PC-3 (cell line): ENCODE measurements at regions not wholly inside any gene's neighbourhood (a gene's known extent, or its start where the extent isn't known, plus 50 kb on each side); places are given as distances from the start of the nearest gene placed in this dataset.

Experiments used
- ATAC-seq: fragments of 200-7000 bp; cut with Tn5 transposase; 2 replicates; pipeline ENCODE4 v1.9.1; 2020; ENCODE audit warnings: mild to moderate bottlenecking, moderate library complexity
- BruUV-seq: library from RNA; stranded (reverse); fragments of 400-500 nt; replicated peaks from 2 replicates; lab custom pipeline; 2021; lab: Mats Ljungman, UMichigan
- CTCF ChIA-PET: fragments of 300-600 bp; sonication (Branson Sonifier 250); formaldehyde crosslinking; loops from one replicate; lab custom pipeline; 2022; ENCODE audit warnings: antibody characterized with exemption; lab: Charles Lee
- POLR2A ChIA-PET: fragments of 300-600 bp; sonication (Branson Sonifier 250); formaldehyde crosslinking; loops from one replicate; lab custom pipeline; 2022; ENCODE audit warnings: antibody characterized with exemption; ENCODE audit not compliant: unreplicated experiment; lab: Charles Lee
- DNase-seq: peaks from one replicate; pipeline ENCODE4 v3.0.0-alpha.2; 2015
- H2AFZ ChIP-seq: fragments of 300-600 bp; sonication (generic); 2 replicates; pipeline ENCODE4 v1.6.0; 2016; ENCODE audit warnings: antibody characterized with exemption, low read length
- H3F3A ChIP-seq: fragments of 300-600 bp; sonication (generic); one replicate; pipeline ENCODE4 v1.6.0; 2017; ENCODE audit warnings: antibody characterized with exemption, low read length, control low read depth, mild to moderate bottlenecking; ENCODE audit not compliant: unreplicated experiment
- H3K27ac ChIP-seq: fragments of 300-600 bp; sonication (generic); 2 replicates; pipeline ENCODE4 v1.5.1; 2016; ENCODE audit warnings: mild to moderate bottlenecking, low read length
- H3K27me3 ChIP-seq: fragments of 300-600 bp; sonication (generic); 2 replicates; pipeline ENCODE4 v1.6.1; 2016; ENCODE audit warnings: low read length, mixed read lengths
- H3K36me3 ChIP-seq: fragments of 300-600 bp; sonication (generic); 2 replicates; pipeline ENCODE4 v1.6.1; 2016; ENCODE audit warnings: low read depth, mixed run types, low read length, mixed read lengths
- H3K4me1 ChIP-seq: fragments of 300-600 bp; sonication (generic); 2 replicates; pipeline ENCODE4 v1.5.1; 2016; ENCODE audit warnings: low read length; ENCODE audit not compliant: insufficient read depth
- H3K4me2 ChIP-seq: fragments of 300-600 bp; sonication (generic); 2 replicates; pipeline ENCODE4 v1.6.0; 2016; ENCODE audit warnings: low read length
- H3K4me3 ChIP-seq: fragments of 300-600 bp; sonication (generic); 2 replicates; pipeline ENCODE4 v1.5.1; 2016; ENCODE audit warnings: mild to moderate bottlenecking, low read length, mixed read lengths
- H3K79me2 ChIP-seq: fragments of 300-600 bp; sonication (generic); 2 replicates; pipeline ENCODE4 v1.6.1; 2017; ENCODE audit warnings: low read length, mixed read lengths
- H3K9ac ChIP-seq: fragments of 300-600 bp; sonication (generic); 2 replicates; pipeline ENCODE4 v1.6.0; 2016; ENCODE audit warnings: mild to moderate bottlenecking, low read length
- H3K9me2 ChIP-seq: fragments of 300-600 bp; sonication (generic); replicated peaks from 2 replicates; pipeline ENCODE4 v1.6.1; 2016; ENCODE audit warnings: mixed run types, low read length, mixed read lengths
- H3K9me3 ChIP-seq: fragments of 300-600 bp; sonication (generic); 2 replicates; pipeline ENCODE4 v1.6.1; 2016; ENCODE audit warnings: low read length, mixed read lengths
- H4K20me1 ChIP-seq: fragments of 300-600 bp; sonication (generic); 2 replicates; pipeline ENCODE4 v1.6.1; 2016; ENCODE audit warnings: low read length, mixed read lengths
- EZH2 ChIP-seq: fragments of 300-600 bp; sonication (generic); IDR thresholded peaks from one replicate; pipeline ENCODE4 v1.6.1; 2017; ENCODE audit warnings: antibody characterized with exemption, mild to moderate bottlenecking, low read length; ENCODE audit not compliant: unreplicated experiment
- EZH2phosphoT487 ChIP-seq: fragments of 300-600 bp; sonication (generic); IDR thresholded peaks from 2 replicates; pipeline ENCODE4 v1.6.1; 2018; ENCODE audit warnings: mild to moderate bottlenecking, antibody characterized with exemption, low read length, borderline replicate concordance
- intact Hi-C: fragments of 100-400 bp; cut with micrococcal nuclease; formaldehyde crosslinking; loops from 2 replicates; pipeline ENCODE4 v1.9.0; 2023
- TF ChIP-seq, protein P1 (sequence below): fragments of 300-600 bp; sonication (generic); conservative IDR thresholded peaks from 2 replicates; pipeline ENCODE4 v1.5.1; 2017; ENCODE audit warnings: antibody characterized with exemption, low read depth, mild to moderate bottlenecking, low read length

DNA sequence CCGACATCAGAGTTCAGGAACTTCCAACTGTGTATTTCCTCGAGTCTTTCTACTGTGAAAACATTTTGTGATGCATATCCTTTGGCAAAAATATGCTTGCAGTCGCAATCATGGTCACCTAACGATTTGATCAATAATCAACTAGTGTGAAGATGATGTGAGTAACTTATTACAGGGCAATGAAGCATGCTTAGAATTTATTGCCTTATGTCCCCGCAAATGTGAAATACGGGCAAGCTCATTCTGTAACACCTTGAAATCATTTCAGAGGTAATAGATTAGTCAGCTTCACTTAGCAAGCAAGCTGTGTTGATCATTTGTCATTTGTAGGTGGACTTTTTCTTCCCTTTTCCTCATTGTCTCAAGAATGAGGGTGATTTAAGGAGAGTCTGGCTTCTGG lies 67.9 kb upstream of the DOK5 start:
- H4K20me1 ChIP-seq = no peaks in the 10 kb centered on the region
- ATAC-seq (no peak), DNase-seq (no peak)
- intact Hi-C loops = no loop called here
- no peak overlapping the region for H3K4me2 ChIP-seq
- H3K4me1 ChIP-seq = no peaks in the 10 kb centered on the region
- H3K27me3 ChIP-seq = peaks cover 85% of the 10 kb centered on the region
- no peaks in the 10 kb centered on the region for H3K9me2 ChIP-seq
- no peak overlapping the region for H3K27ac ChIP-seq
- no peaks in the 10 kb centered on the region for H3K36me3 ChIP-seq
- BruUV-seq = no TSS peak
- no peaks in the 10 kb centered on the region for H3K79me2 ChIP-seq
- H3K4me3 ChIP-seq = no peak overlapping the region
- no peaks in the 10 kb centered on the region for H3F3A ChIP-seq
- TF ChIP-seq, protein P1, sequence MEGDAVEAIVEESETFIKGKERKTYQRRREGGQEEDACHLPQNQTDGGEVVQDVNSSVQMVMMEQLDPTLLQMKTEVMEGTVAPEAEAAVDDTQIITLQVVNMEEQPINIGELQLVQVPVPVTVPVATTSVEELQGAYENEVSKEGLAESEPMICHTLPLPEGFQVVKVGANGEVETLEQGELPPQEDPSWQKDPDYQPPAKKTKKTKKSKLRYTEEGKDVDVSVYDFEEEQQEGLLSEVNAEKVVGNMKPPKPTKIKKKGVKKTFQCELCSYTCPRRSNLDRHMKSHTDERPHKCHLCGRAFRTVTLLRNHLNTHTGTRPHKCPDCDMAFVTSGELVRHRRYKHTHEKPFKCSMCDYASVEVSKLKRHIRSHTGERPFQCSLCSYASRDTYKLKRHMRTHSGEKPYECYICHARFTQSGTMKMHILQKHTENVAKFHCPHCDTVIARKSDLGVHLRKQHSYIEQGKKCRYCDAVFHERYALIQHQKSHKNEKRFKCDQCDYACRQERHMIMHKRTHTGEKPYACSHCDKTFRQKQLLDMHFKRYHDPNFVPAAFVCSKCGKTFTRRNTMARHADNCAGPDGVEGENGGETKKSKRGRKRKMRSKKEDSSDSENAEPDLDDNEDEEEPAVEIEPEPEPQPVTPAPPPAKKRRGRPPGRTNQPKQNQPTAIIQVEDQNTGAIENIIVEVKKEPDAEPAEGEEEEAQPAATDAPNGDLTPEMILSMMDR = no peak
- TF ChIP-seq EZH2phosphoT487 = no peak
- TF ChIP-seq EZH2 = no peak
- no peak overlapping the region for H3K9ac ChIP-seq
- CTCF ChIA-PET = no interaction called here
- POLR2A ChIA-PET = no interaction called here
- H3K9me3 ChIP-seq = no peaks in the 10 kb centered on the region
- H2AFZ ChIP-seq = no peak overlapping the region

DNA sequence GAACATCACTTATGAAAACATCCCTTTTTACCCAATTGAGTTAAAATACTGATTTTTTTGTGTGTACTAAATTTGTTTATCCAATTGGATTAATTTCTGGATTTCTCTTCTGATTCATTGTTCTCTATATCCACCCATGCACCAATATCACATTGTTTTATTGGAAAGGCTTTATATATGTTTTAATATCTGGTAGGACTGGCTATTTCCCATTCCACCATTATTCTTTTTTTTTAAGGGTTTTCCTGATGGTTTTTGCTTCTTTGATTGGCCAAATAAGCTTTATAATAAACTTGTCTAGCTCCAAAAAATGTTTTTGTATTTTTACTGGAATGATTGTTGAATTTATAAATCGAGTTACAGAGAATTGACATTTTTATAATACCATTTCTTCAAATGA lies 59.4 kb upstream of the DOK5 start:
- no peak overlapping the region for H3K27ac ChIP-seq
- H3K4me2 ChIP-seq = no peak overlapping the region
- intact Hi-C loops = no loop called here
- H3K79me2 ChIP-seq = no peaks in the 10 kb centered on the region
- TF ChIP-seq EZH2phosphoT487 (no peak), EZH2 (no peak)
- TF ChIP-seq, protein P1 = no peak
- BruUV-seq = no TSS peak
- H4K20me1 ChIP-seq = no peaks in the 10 kb centered on the region
- H3K9me2 ChIP-seq = no peaks in the 10 kb centered on the region
- POLR2A ChIA-PET = no interaction called here
- no peak overlapping the region for H2AFZ ChIP-seq
- no peak overlapping the region for H3K4me3 ChIP-seq
- no peaks in the 10 kb centered on the region for H3K4me1 ChIP-seq
- H3K27me3 ChIP-seq = peaks cover 32% of the 10 kb centered on the region
- no peaks in the 10 kb centered on the region for H3K9me3 ChIP-seq
- no peak for DNase-seq
- ATAC-seq = no peak
- no peaks in the 10 kb centered on the region for H3F3A ChIP-seq
- no peak overlapping the region for H3K9ac ChIP-seq
- CTCF ChIA-PET = no interaction called here
- H3K36me3 ChIP-seq = no peaks in the 10 kb centered on the region

DNA sequence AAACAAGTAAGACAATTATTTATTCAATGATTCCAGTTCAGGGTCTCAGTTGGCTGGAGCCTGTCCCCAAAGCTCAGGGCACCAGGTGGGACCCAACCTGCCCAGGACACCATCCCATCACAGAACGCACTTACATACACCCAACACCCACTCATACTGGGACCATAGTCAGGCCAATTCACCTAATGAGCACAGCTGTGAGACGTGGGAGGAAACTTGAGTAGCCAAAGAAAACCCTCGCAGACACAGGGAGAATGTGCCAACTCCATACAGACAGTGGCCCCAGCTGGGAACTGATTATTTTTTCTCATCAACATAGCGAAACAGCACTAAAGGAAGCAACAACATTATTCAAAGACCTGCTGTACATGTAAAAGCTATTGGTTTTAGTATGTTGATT lies 58.6 kb upstream of the DOK5 start:
- no TSS peak for BruUV-seq
- intact Hi-C loops = no loop called here

More for the DNA sequence above, 58.6 kb upstream of the DOK5 start:
- Histone ChIP-seq H3K9me2 (no peaks in the 10 kb centered on the region), H3K9ac (no peak overlapping the region), H3F3A (no peaks in the 10 kb centered on the region), H3K36me3 (no peaks in the 10 kb centered on the region), H4K20me1 (no peaks in the 10 kb centered on the region), H2AFZ (no peak overlapping the region), H3K4me2 (no peak overlapping the region), H3K9me3 (no peaks in the 10 kb centered on the region), H3K27me3 (peaks cover 28% of the 10 kb centered on the region), H3K4me1 (no peaks in the 10 kb centered on the region), H3K79me2 (no peaks in the 10 kb centered on the region), H3K27ac (no peak overlapping the region), H3K4me3 (no peak overlapping the region)
- ATAC-seq (no peak), DNase-seq (no peak)
- CTCF ChIA-PET = no interaction called here
- TF ChIP-seq EZH2phosphoT487 (no peak), EZH2 (no peak)
- TF ChIP-seq, protein P1 = no peak
- POLR2A ChIA-PET = no interaction called here
